IMR-90 (cell line): ENCODE measurements at regions not wholly inside any gene's neighbourhood (a gene's known extent, or its start where the extent isn't known, plus 50 kb on each side); places are given as distances from the start of the nearest gene placed in this dataset.

Experiments
- ATAC-seq: fragments of 200-7000 bp; cut with Tn5 transposase; 2 replicates; pipeline ENCODE4 v1.9.1; 2020; ENCODE audit warnings: low read depth, mild to moderate bottlenecking, moderate library complexity
- BruUV-seq: library from RNA; stranded (reverse); fragments of 400-500 nt; replicated peaks from 2 replicates; lab custom pipeline; 2021; lab: Mats Ljungman, UMichigan
- CTCF ChIA-PET: fragments of 300-600 bp; formaldehyde crosslinking; extraction: SDS; loops from one replicate; lab custom pipeline; 2021; ENCODE audit warnings: antibody characterized with exemption; lab: Yijun Ruan, JAX
- POLR2A ChIA-PET: fragments of 300-600 bp; sonication (Branson Sonifier 250); formaldehyde crosslinking; loops from one replicate; lab custom pipeline; 2022; ENCODE audit warnings: antibody characterized with exemption; ENCODE audit not compliant: unreplicated experiment; lab: Charles Lee
- DNase-seq: peaks from one replicate; pipeline ENCODE4 v3.0.0; 2013
- H2AFZ ChIP-seq: replicated peaks from 2 replicates; pipeline ENCODE3; 2013; ENCODE audit warnings: low read length, mild to moderate bottlenecking; ENCODE audit not compliant: poor library complexity
- H2AK5ac ChIP-seq: 2 replicates; pipeline ENCODE4 v1.6.1; 2013; ENCODE audit warnings: low read depth, low read length, inconsistent platforms
- H2AK9ac ChIP-seq: replicated peaks from 2 replicates; pipeline ENCODE3; 2013; ENCODE audit warnings: mild to moderate bottlenecking, low read depth, low read length, moderate library complexity; ENCODE audit not compliant: poor library complexity
- H2BK120ac ChIP-seq: 2 replicates; pipeline ENCODE4 v1.6.1; 2013; ENCODE audit warnings: low read depth, low read length, inconsistent platforms
- H2BK15ac ChIP-seq: 3 replicates; pipeline ENCODE4 v1.6.1; 2013; ENCODE audit warnings: low read depth, low read length, inconsistent platforms
- H2BK20ac ChIP-seq: 2 replicates; pipeline ENCODE4 v1.6.1; 2013; ENCODE audit warnings: low read depth, mild to moderate bottlenecking, inconsistent platforms, low read length, moderate library complexity
- H2BK5ac ChIP-seq: 2 replicates; pipeline ENCODE4 v1.6.1; 2013; ENCODE audit warnings: mild to moderate bottlenecking, low read depth, low read length, inconsistent platforms; ENCODE audit not compliant: poor library complexity, severe bottlenecking
- H3K14ac ChIP-seq: replicated peaks from 2 replicates; pipeline ENCODE4 v1.6.1; 2013; ENCODE audit warnings: low read depth, low read length, inconsistent platforms
- H3K18ac ChIP-seq: 2 replicates; pipeline ENCODE4 v1.6.1; 2013; ENCODE audit warnings: low read depth, low read length, control low read depth
- H3K23ac ChIP-seq: 2 replicates; pipeline ENCODE4 v1.6.1; 2013; ENCODE audit warnings: low read depth, low read length, inconsistent platforms
- H3K27ac ChIP-seq: 2 replicates; pipeline ENCODE4 v1.5.1; 2013; ENCODE audit warnings: mild to moderate bottlenecking, control low read depth, low read length; ENCODE audit not compliant: insufficient read depth
- H3K27me3 ChIP-seq: 2 replicates; pipeline ENCODE4 v1.6.1; 2013; ENCODE audit warnings: low read length; ENCODE audit not compliant: control insufficient read depth, insufficient read depth
- H3K36me3 ChIP-seq: 2 replicates; pipeline ENCODE4 v1.6.1; 2013; ENCODE audit warnings: low read length, mixed read lengths; ENCODE audit not compliant: control insufficient read depth, insufficient read depth
- H3K4ac ChIP-seq: 2 replicates; pipeline ENCODE4 v1.6.1; 2013; ENCODE audit warnings: low read depth, low read length, inconsistent platforms
- H3K4me1 ChIP-seq: 2 replicates; pipeline ENCODE4 v1.6.1; 2013; ENCODE audit warnings: low read length, mixed read lengths; ENCODE audit not compliant: control insufficient read depth, insufficient read depth
- H3K4me2 ChIP-seq: 2 replicates; pipeline ENCODE4 v1.6.1; 2013; ENCODE audit warnings: low read depth, mild to moderate bottlenecking, control low read depth, low read length, moderate library complexity
- H3K4me3 ChIP-seq: 2 replicates; pipeline ENCODE4 v1.5.1; 2013; ENCODE audit warnings: low read depth, mild to moderate bottlenecking, control low read depth, low read length, moderate library complexity; ENCODE audit not compliant: insufficient read depth
- H3K56ac ChIP-seq: 2 replicates; pipeline ENCODE4 v1.6.1; 2013; ENCODE audit warnings: low read length, inconsistent platforms; ENCODE audit not compliant: insufficient read depth; ENCODE audit errors: extremely low read depth
- H3K79me1 ChIP-seq, 2 experiments: 2 replicates each; pipeline ENCODE4 v1.6.1; 2013; ENCODE audit warnings: low read length in 2 of 2, inconsistent platforms in 1 of 2, low read depth in 1 of 2
- H3K9ac ChIP-seq: 2 replicates; pipeline ENCODE4 v1.6.1; 2013; ENCODE audit warnings: low read depth, low read length, control low read depth
- H3K9me1 ChIP-seq: 2 replicates; pipeline ENCODE4 v1.6.1; 2013; ENCODE audit warnings: low read length, inconsistent platforms; ENCODE audit not compliant: insufficient read depth
- H3K9me3 ChIP-seq: 2 replicates; pipeline ENCODE4 v1.6.1; 2013; ENCODE audit warnings: low read length; ENCODE audit not compliant: control insufficient read depth, insufficient read depth
- H4K20me1 ChIP-seq: 2 replicates; pipeline ENCODE4 v1.6.1; 2013; ENCODE audit warnings: low read length, inconsistent platforms; ENCODE audit not compliant: insufficient read depth
- H4K5ac ChIP-seq: 2 replicates; pipeline ENCODE4 v1.6.1; 2013; ENCODE audit warnings: mild to moderate bottlenecking, low read depth, low read length, control low read depth
- H4K8ac ChIP-seq, 2 experiments: 2 replicates each; pipeline ENCODE4 v1.6.1; 2013; ENCODE audit warnings: low read depth in 2 of 2, low read length in 2 of 2, control low read depth in 1 of 2, inconsistent platforms in 1 of 2
- H4K91ac ChIP-seq: 2 replicates; pipeline ENCODE4 v1.6.1; 2013; ENCODE audit warnings: low read depth, low read length, inconsistent platforms; ENCODE audit not compliant: insufficient read depth
- BHLHE40 ChIP-seq: fragments of 150-350 bp; IDR thresholded peaks from 2 replicates; pipeline ENCODE4 v1.6.1; 2016; ENCODE audit warnings: mild to moderate bottlenecking, low read depth, low read length
- CEBPB ChIP-seq: IDR thresholded peaks from 2 replicates; pipeline ENCODE4 v1.6.1; 2012; ENCODE audit warnings: low read depth, low read length, improper control_type of control experiment
- CHD1 ChIP-seq: IDR thresholded peaks from 2 replicates; pipeline ENCODE4 v1.6.1; 2012; ENCODE audit warnings: low read depth, low read length, improper control_type of control experiment
- CTCF ChIP-seq: conservative IDR thresholded peaks from 2 replicates; pipeline ENCODE4 v1.5.1; 2012; ENCODE audit warnings: mild to moderate bottlenecking, low read depth, low read length, improper control_type of control experiment
- FOS ChIP-seq: fragments of 150-350 bp; IDR thresholded peaks from 2 replicates; pipeline ENCODE4 v1.6.1; 2016; ENCODE audit warnings: low read depth, low read length
- MAFK ChIP-seq: IDR thresholded peaks from 2 replicates; pipeline ENCODE4 v1.6.1; 2012; ENCODE audit warnings: low read depth, low read length, improper control_type of control experiment
- MAZ ChIP-seq: IDR thresholded peaks from 2 replicates; pipeline ENCODE4 v1.6.1; 2012; ENCODE audit warnings: low read depth, mild to moderate bottlenecking, low read length, improper control_type of control experiment, moderate library complexity, borderline replicate concordance
- MXI1 ChIP-seq: IDR thresholded peaks from 2 replicates; pipeline ENCODE4 v1.6.1; 2012; ENCODE audit warnings: low read depth, mild to moderate bottlenecking, low read length, moderate library complexity, borderline replicate concordance
- NFE2L2 ChIP-seq: fragments of 150-350 bp; IDR thresholded peaks from 2 replicates; pipeline ENCODE4 v1.6.1; 2016; ENCODE audit warnings: low read depth, mild to moderate bottlenecking, low read length
- POLR2A ChIP-seq: IDR thresholded peaks from 2 replicates; pipeline ENCODE4 v1.6.1; 2012; ENCODE audit warnings: mild to moderate bottlenecking, low read depth, low read length
- RAD21 ChIP-seq: IDR thresholded peaks from 2 replicates; pipeline ENCODE4 v1.6.1; 2012; ENCODE audit warnings: low read length, improper control_type of control experiment
- RCOR1 ChIP-seq: IDR thresholded peaks from 2 replicates; pipeline ENCODE4 v1.6.1; 2012; ENCODE audit warnings: mild to moderate bottlenecking, low read length, improper control_type of control experiment; ENCODE audit not compliant: insufficient replicate concordance
- RFX5 ChIP-seq: IDR thresholded peaks from 2 replicates; pipeline ENCODE4 v1.8.0; 2012; ENCODE audit warnings: low read depth, mild to moderate bottlenecking, low read length, moderate library complexity
- SMC3 ChIP-seq: fragments of 150-350 bp; IDR thresholded peaks from 2 replicates; pipeline ENCODE4 v1.6.1; 2016; ENCODE audit warnings: low read depth, mild to moderate bottlenecking, antibody characterized with exemption, low read length, moderate library complexity
- USF2 ChIP-seq: fragments of 150-350 bp; IDR thresholded peaks from 2 replicates; pipeline ENCODE4 v1.6.1; 2017; ENCODE audit warnings: mild to moderate bottlenecking, antibody characterized with exemption, low read length, low read depth
- WGBS, 2 experiments: methylation state at CpG; one replicate each; pipeline versions ENCODE4 v1.1.5 to v1.1.7; 2013; ENCODE audit warnings: missing lambda C conversion rate in 2 of 2; ENCODE audit not compliant: insufficient read length in 1 of 2; ENCODE audit errors: extremely low coverage in 2 of 2; 5-methylcytosine and 5-hydroxymethylcytosine counted together
- dilution Hi-C: fragments of 300-500 bp; cut with HindIII; formaldehyde crosslinking; loops from one replicate; pipeline ENCODE4 v1.14.3; 2018; ENCODE audit warnings: low sequenced_read_pairs; ENCODE audit not compliant: unreplicated experiment
- in situ Hi-C: fragments of 300-500 bp; cut with MboI; formaldehyde crosslinking; loops from 3 replicates; pipeline ENCODE4 v1.14.3; 2019; ENCODE audit warnings: low sequenced_read_pairs, inconsistent platforms, mixed read lengths
- intact Hi-C: fragments of 100-400 bp; cut with micrococcal nuclease; formaldehyde crosslinking; loops from 2 replicates; pipeline ENCODE4 v1.10.0; 2022
- TF ChIP-seq, protein P1 (sequence below): fragments of 150-350 bp; IDR thresholded peaks from 2 replicates; pipeline ENCODE4 v1.6.1; 2016; ENCODE audit warnings: low read depth, mild to moderate bottlenecking, low read length, moderate library complexity, borderline replicate concordance

DNA sequence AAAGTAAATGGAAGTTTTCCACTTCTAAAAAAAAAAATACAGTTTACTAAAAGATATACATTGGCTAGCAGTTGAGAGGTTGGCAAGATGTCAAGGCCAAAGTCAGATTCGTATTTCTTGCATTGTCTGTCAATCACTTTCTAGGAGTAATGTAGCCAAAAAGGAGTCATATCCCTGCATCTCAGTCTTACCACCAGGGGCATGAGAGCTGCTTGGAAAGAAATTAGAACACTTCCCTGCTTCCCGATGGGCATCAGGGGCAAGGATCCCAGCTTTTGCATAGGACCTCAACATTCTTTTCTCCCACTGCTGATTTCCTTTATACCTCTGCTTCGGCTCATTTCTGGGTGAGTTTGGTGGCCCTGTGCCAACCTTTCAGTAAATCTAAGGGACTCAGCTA lies 581.0 kb upstream of the MAP3K7 start:
- no peak overlapping the region for H3K23ac ChIP-seq
- H3K14ac ChIP-seq: no peak overlapping the region
- no TSS peak for BruUV-seq
- H2BK15ac ChIP-seq: no peak overlapping the region
- H3K18ac ChIP-seq: no peak overlapping the region
- H2BK120ac ChIP-seq: no peak overlapping the region
- in situ Hi-C loops: no loop called here
- H2AK5ac ChIP-seq: no peak overlapping the region
- H3K4me2 ChIP-seq: no peak overlapping the region
- no peak overlapping the region for H4K91ac ChIP-seq
- no peak overlapping the region for H4K5ac ChIP-seq
- no peak for ATAC-seq
- dilution Hi-C loops: no loop called here
- no peak overlapping the region for H2AK9ac ChIP-seq
- H3K56ac ChIP-seq: no peak overlapping the region
- no peaks in the 10 kb centered on the region for H3K36me3 ChIP-seq
- whole genome bisulfite sequencing, 2 experiments: no CpG with 5 or more reads among the region's 3 CpGs
- ChIA-PET POLR2A (no interaction called here), CTCF (interaction anchor here (0.6 to 0.8 kb wide), 3 partner anchors 19 to 119 kb away, joined by 3 to 6 read pairs (median 4); no protein-coding TSS in a partner anchor)
- H4K20me1 ChIP-seq: no peaks in the 10 kb centered on the region
- no peak overlapping the region for H3K9ac ChIP-seq
- H3K4me1 ChIP-seq: no peaks in the 10 kb centered on the region
- intact Hi-C loops: no loop called here
- TF ChIP-seq BHLHE40 (no peak), RFX5 (no peak), CTCF (no peak), CHD1 (no peak), FOS (no peak), USF2 (no peak), MAFK (no peak), RCOR1 (no peak), NFE2L2 (no peak), MAZ (no peak), MXI1 (no peak), POLR2A (no peak), CEBPB (no peak), SMC3 (no peak), RAD21 (no peak)
- TF ChIP-seq, protein P1, sequence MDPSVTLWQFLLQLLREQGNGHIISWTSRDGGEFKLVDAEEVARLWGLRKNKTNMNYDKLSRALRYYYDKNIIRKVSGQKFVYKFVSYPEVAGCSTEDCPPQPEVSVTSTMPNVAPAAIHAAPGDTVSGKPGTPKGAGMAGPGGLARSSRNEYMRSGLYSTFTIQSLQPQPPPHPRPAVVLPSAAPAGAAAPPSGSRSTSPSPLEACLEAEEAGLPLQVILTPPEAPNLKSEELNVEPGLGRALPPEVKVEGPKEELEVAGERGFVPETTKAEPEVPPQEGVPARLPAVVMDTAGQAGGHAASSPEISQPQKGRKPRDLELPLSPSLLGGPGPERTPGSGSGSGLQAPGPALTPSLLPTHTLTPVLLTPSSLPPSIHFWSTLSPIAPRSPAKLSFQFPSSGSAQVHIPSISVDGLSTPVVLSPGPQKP: no peak
- no peaks in the 10 kb centered on the region for H3K27me3 ChIP-seq
- H2AFZ ChIP-seq: no peak overlapping the region
- no peak overlapping the region for H2BK20ac ChIP-seq
- no peaks in the 10 kb centered on the region for H3K9me1 ChIP-seq
- no peak overlapping the region for H4K8ac ChIP-seq
- no peaks in the 10 kb centered on the region for H3K79me1 ChIP-seq
- H3K27ac ChIP-seq: no peak overlapping the region
- H3K9me3 ChIP-seq: no peaks in the 10 kb centered on the region
- DNase-seq: no peak
- no peak overlapping the region for H3K4ac ChIP-seq
- H2BK5ac ChIP-seq: no peak overlapping the region
- no peak overlapping the region for H3K4me3 ChIP-seq
